MM.1S (cell line): ENCODE measurements at regions not wholly inside any gene's neighbourhood (a gene's known extent, or its start where the extent isn't known, plus 50 kb on each side); places are given as distances from the start of the nearest gene placed in this dataset.

Source experiments
- EZH2phosphoT487 ChIP-seq: fragments of 300-600 bp; sonication (generic); IDR thresholded peaks from 2 replicates; pipeline ENCODE4 v1.6.1; 2018; ENCODE audit warnings: antibody characterized with exemption, low read length
- TF ChIP-seq, protein P1 (sequence below): fragments of 300-600 bp; sonication (generic); IDR thresholded peaks from 2 replicates; pipeline ENCODE4 v1.5.1; 2016; ENCODE audit warnings: antibody characterized with exemption, low read length, mixed read lengths

DNA sequence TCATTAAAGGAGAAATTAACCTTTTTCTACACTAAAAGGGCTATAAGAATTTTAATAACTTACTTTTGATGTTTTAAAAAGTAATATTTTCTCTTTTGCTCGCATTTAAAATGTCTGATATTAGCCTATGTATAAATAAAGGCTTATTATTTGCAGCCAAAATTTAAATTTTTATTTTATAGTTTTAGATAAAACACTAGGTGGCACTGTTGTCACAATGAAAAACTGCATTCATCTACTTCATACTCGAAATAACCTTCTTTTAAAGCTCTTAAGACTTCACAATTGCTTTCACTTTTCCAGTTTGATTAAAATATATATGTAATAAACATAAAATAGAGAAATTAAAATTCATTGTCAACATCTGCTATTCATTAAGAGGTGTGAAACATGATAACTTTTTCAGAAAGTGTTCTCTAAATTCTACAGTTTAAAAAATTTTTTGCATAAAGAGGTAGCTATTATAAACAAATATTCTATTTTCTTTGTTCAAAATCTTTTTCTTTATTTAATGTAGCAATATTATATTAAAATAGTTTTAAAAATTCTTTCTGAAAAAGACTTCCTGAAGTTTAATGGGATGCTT, 78.8 kb upstream of the DEFB112 start:
- TF ChIP-seq, protein P1, sequence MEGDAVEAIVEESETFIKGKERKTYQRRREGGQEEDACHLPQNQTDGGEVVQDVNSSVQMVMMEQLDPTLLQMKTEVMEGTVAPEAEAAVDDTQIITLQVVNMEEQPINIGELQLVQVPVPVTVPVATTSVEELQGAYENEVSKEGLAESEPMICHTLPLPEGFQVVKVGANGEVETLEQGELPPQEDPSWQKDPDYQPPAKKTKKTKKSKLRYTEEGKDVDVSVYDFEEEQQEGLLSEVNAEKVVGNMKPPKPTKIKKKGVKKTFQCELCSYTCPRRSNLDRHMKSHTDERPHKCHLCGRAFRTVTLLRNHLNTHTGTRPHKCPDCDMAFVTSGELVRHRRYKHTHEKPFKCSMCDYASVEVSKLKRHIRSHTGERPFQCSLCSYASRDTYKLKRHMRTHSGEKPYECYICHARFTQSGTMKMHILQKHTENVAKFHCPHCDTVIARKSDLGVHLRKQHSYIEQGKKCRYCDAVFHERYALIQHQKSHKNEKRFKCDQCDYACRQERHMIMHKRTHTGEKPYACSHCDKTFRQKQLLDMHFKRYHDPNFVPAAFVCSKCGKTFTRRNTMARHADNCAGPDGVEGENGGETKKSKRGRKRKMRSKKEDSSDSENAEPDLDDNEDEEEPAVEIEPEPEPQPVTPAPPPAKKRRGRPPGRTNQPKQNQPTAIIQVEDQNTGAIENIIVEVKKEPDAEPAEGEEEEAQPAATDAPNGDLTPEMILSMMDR: peak; percentile 34
- TF ChIP-seq EZH2phosphoT487: no peak
